ENCODE measurements at regions not wholly inside any gene's neighbourhood (a gene's known extent, or its start where the extent isn't known, plus 50 kb on each side); places are given as distances from the start of the nearest gene placed in this dataset.
"Not testable (repeated sequence)": the region's sequence is repeated elsewhere in the genome, so short reads cannot be mapped to it uniquely, and the experiment has no call there.

DNA sequence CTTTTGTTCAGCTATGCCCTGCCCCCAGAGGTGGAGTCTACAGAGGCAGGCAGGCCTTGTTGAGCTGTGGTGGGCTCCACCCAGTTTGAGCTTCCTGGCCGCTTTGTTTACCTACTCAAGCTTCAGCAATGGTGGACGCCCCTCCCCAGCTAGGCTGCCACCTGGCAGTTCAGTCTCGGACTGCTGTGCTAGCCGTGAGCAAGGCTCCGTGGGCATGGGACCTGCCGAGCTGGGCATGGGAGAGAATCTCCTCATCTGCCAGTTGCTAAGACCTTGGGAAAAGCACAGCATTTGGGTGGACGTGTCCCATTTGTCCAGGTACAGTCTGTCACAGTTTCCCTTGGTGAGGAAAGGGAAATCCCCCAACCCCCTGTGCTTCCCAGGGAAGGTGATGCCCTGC lies 270.0 kb upstream of the TCERG1L start:
- not testable (repeated sequence) for H3K9me3 Mint-ChIP-seq, H3K27me3 Mint-ChIP-seq, H3K27ac Mint-ChIP-seq

GRCh38 chr10:131584287-131584686 lies 272.8 kb upstream of the TCERG1L start:
- Mint-ChIP-seq H3K27me3 (peaks cover 8% of the 10 kb centered on the region), H3K4me1 (no peaks in the 10 kb centered on the region), H3K4me3 (no peak overlapping the region), H3K27ac (no peak overlapping the region), H3K9me3 (peaks cover 5% of the 10 kb centered on the region), H3K36me3 (ENCODE audit: low read depth) (no peaks in the 10 kb centered on the region)
- no peak for ATAC-seq (replicated peaks)

More for the DNA sequence above, 270.0 kb upstream of the TCERG1L start:
- H3K4me1 Mint-ChIP-seq; H3K36me3 Mint-ChIP-seq (ENCODE audit: low read depth); H3K4me3 Mint-ChIP-seq; ATAC-seq (replicated peaks): not testable (repeated sequence)

GRCh38 chr10:131585761-131586160 lies 274.2 kb upstream of the TCERG1L start:
- H3K4me3 Mint-ChIP-seq: no peak overlapping the region
- no peaks in the 10 kb centered on the region for H3K36me3 Mint-ChIP-seq (ENCODE audit: low read depth)
- peaks cover 5% of the 10 kb centered on the region for H3K9me3 Mint-ChIP-seq
- H3K27me3 Mint-ChIP-seq: peaks cover 8% of the 10 kb centered on the region
- ATAC-seq (replicated peaks): no peak
- no peak overlapping the region for H3K27ac Mint-ChIP-seq
- no peaks in the 10 kb centered on the region for H3K4me1 Mint-ChIP-seq

- H3K27ac Mint-ChIP-seq: no peak overlapping the region
- H3K36me3 Mint-ChIP-seq (ENCODE audit: low read depth): no peaks in the 10 kb centered on the region
- peaks cover 5% of the 10 kb centered on the region for H3K9me3 Mint-ChIP-seq
- H3K4me1 Mint-ChIP-seq: no peaks in the 10 kb centered on the region
- H3K27me3 Mint-ChIP-seq: peaks cover 8% of the 10 kb centered on the region
- no peak for ATAC-seq (replicated peaks)
- H3K4me3 Mint-ChIP-seq: no peak overlapping the region
These were observed 275.4 kb upstream of the TCERG1L start for GRCh38 chr10:131586958-131587357.

GRCh38 chr10:131587976-131588680 lies 276.6 kb upstream of the TCERG1L start:
- Mint-ChIP-seq H3K4me3 (no peak overlapping the region), H3K27me3 (peaks cover 8% of the 10 kb centered on the region), H3K9me3 (peaks cover 5% of the 10 kb centered on the region), H3K36me3 (ENCODE audit: low read depth) (no peaks in the 10 kb centered on the region), H3K27ac (no peak overlapping the region), H3K4me1 (no peaks in the 10 kb centered on the region)
- ATAC-seq (replicated peaks): no peak

DNA sequence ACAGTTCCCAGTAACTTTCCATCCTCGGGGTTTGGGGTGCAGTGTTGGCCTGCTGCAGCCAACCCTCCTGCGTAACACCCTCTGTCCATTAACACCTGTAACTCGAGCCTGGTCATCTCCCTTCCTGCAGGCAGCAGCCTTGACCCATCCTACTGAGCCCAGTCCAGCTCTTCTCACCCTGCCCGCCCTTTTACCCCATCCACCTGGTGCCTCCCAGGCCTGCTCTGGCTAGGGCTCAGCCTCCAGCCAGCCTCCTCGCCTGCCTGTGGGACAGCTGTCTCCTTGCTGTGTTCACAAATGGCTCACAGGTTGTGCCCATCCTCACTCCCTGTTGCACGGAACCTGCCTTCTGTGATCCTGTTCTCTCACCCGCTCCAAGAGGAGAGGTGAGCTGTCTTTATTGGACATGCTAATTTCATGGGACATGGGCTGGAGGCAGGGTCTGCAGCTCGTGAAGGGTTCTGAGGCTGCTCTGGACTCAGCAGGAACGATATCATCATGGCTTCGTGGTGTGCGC lies 277.2 kb upstream of the TCERG1L start:
- no peak overlapping the region for H3K4me3 Mint-ChIP-seq
- peaks cover 5% of the 10 kb centered on the region for H3K9me3 Mint-ChIP-seq
- no peak for ATAC-seq (replicated peaks)
- H3K27ac Mint-ChIP-seq: no peak overlapping the region
- H3K36me3 Mint-ChIP-seq (ENCODE audit: low read depth): no peaks in the 10 kb centered on the region
- H3K27me3 Mint-ChIP-seq: peaks cover 8% of the 10 kb centered on the region
- H3K4me1 Mint-ChIP-seq: no peaks in the 10 kb centered on the region

- no peak overlapping the region for H3K4me3 Mint-ChIP-seq
- H3K36me3 Mint-ChIP-seq (ENCODE audit: low read depth): no peaks in the 10 kb centered on the region
- no peak overlapping the region for H3K27ac Mint-ChIP-seq
- H3K4me1 Mint-ChIP-seq: no peaks in the 10 kb centered on the region
- ATAC-seq (replicated peaks): no peak
- H3K27me3 Mint-ChIP-seq: peaks cover 7% of the 10 kb centered on the region
- H3K9me3 Mint-ChIP-seq: peaks cover 3% of the 10 kb centered on the region
These were observed 279.0 kb upstream of the TCERG1L start for GRCh38 chr10:131590567-131590966.

GRCh38 chr10:131591936-131592335 lies 280.4 kb upstream of the TCERG1L start:
- ATAC-seq (replicated peaks): no peak
- no peaks in the 10 kb centered on the region for H3K36me3 Mint-ChIP-seq (ENCODE audit: low read depth)
- no peak overlapping the region for H3K4me3 Mint-ChIP-seq
- no peak overlapping the region for H3K27ac Mint-ChIP-seq
- no peaks in the 10 kb centered on the region for H3K27me3 Mint-ChIP-seq
- no peaks in the 10 kb centered on the region for H3K4me1 Mint-ChIP-seq
- H3K9me3 Mint-ChIP-seq: no peaks in the 10 kb centered on the region

- H3K4me1 Mint-ChIP-seq: no peaks in the 10 kb centered on the region
- H3K27ac Mint-ChIP-seq: no peak overlapping the region
- H3K9me3 Mint-ChIP-seq: peaks cover 5% of the 10 kb centered on the region
- no peak overlapping the region for H3K4me3 Mint-ChIP-seq
- H3K36me3 Mint-ChIP-seq (ENCODE audit: low read depth): no peaks in the 10 kb centered on the region
- ATAC-seq (replicated peaks): no peak
- H3K27me3 Mint-ChIP-seq: peaks cover 6% of the 10 kb centered on the region
These were observed 291.6 kb upstream of the PPP2R2D start for GRCh38 chr10:131609176-131609575.

GRCh38 chr10:131615150-131615549 lies 285.7 kb upstream of the PPP2R2D start:
- no peak for ATAC-seq (replicated peaks)
- no peak overlapping the region for H3K27ac Mint-ChIP-seq
- no peaks in the 10 kb centered on the region for H3K9me3 Mint-ChIP-seq
- no peaks in the 10 kb centered on the region for H3K36me3 Mint-ChIP-seq (ENCODE audit: low read depth)
- no peaks in the 10 kb centered on the region for H3K4me1 Mint-ChIP-seq
- H3K27me3 Mint-ChIP-seq: peaks cover 15% of the 10 kb centered on the region
- H3K4me3 Mint-ChIP-seq: no peak overlapping the region

DNA sequence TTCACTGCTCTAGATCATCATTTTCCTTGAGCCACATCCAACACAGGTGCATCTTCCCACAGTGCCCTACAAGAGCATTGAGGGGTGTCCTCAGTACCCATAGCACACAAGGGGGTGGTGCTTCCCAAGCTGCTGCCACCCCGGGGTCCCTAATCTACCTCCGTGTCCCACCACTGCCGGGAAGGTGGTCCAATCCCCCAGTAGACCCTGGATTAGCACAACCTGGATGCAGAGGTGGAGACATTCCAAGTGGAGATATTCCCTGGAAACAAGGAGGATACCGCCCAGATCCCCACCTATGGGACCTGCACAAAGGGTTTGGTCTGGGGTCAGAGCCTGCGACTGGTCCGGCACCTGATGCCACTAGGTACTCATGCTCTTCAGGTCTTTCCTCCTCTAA lies 284.8 kb upstream of the PPP2R2D start:
- no peak overlapping the region for H3K4me3 Mint-ChIP-seq
- peaks cover 15% of the 10 kb centered on the region for H3K27me3 Mint-ChIP-seq
- H3K9me3 Mint-ChIP-seq: no peaks in the 10 kb centered on the region

GRCh38 chr10:131617113-131617858 lies 283.5 kb upstream of the PPP2R2D start:
- Mint-ChIP-seq H3K27ac (no peak overlapping the region), H3K27me3 (peaks cover 15% of the 10 kb centered on the region), H3K36me3 (ENCODE audit: low read depth) (no peaks in the 10 kb centered on the region), H3K4me3 (no peak overlapping the region), H3K4me1 (no peaks in the 10 kb centered on the region), H3K9me3 (no peaks in the 10 kb centered on the region)
- no peak for ATAC-seq (replicated peaks)

More for the DNA sequence above, 284.8 kb upstream of the PPP2R2D start:
- Mint-ChIP-seq H3K36me3 (ENCODE audit: low read depth) (no peaks in the 10 kb centered on the region), H3K4me1 (no peaks in the 10 kb centered on the region), H3K27ac (no peak overlapping the region)
- no peak for ATAC-seq (replicated peaks)

DNA sequence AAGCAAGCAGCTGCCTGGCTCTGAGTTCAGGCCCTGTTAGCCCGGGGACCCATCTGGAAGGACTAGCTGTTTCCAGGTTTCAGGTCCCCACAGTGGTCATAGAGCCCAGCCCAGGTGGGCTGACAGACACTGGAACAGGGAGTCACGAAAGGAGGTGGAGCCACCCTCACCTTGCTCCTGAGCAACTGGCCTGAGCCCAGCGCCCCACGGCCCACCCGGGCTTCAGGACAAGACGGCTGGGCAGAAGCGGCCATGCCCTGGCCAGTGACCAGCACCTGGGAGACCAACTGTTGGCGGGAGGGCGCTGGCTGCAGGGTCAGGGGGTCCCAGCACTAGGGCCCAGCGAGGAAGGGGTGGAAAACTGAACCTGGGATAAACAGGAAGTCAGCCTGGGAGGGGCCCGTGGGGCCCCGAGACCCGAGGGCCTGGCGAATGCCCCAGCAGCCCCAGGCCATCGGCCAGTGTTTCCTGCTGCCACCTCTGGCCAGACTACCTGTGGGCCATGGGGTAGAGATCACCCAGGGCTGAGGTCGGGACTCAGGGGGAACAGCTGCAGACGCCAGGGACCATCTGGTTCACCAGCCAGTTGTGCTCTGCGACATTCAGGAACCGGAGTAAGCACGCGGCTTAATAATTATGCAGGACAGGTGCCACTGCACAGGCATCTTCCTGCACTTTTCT lies 282.1 kb upstream of the PPP2R2D start:
- Mint-ChIP-seq H3K4me1 (no peaks in the 10 kb centered on the region), H3K27me3 (peaks cover 14% of the 10 kb centered on the region), H3K27ac (no peak overlapping the region), H3K36me3 (ENCODE audit: low read depth) (no peaks in the 10 kb centered on the region), H3K4me3 (no peak overlapping the region), H3K9me3 (no peaks in the 10 kb centered on the region)
- ATAC-seq (replicated peaks): no peak

- Mint-ChIP-seq H3K27ac (no peak overlapping the region), H3K4me3 (no peak overlapping the region), H3K9me3 (no peaks in the 10 kb centered on the region), H3K4me1 (no peaks in the 10 kb centered on the region), H3K36me3 (ENCODE audit: low read depth) (no peaks in the 10 kb centered on the region), H3K27me3 (peaks cover 1% of the 10 kb centered on the region)
- no peak for ATAC-seq (replicated peaks)
These were observed 280.5 kb upstream of the PPP2R2D start for GRCh38 chr10:131620314-131620713.

GRCh38 chr10:131620904-131621303 lies 279.9 kb upstream of the PPP2R2D start:
- Mint-ChIP-seq H3K4me1 (no peaks in the 10 kb centered on the region), H3K27me3 (no peaks in the 10 kb centered on the region), H3K9me3 (no peaks in the 10 kb centered on the region), H3K4me3 (no peak overlapping the region), H3K36me3 (ENCODE audit: low read depth) (no peaks in the 10 kb centered on the region), H3K27ac (no peak overlapping the region)
- no peak for ATAC-seq (replicated peaks)

Measured in activated T-helper 17 cell treated with anti-CD3 and anti-CD28 coated beads, Interleukin-2, amount 50 U/mL, for 72 hours (primary cell).